Tibial artery (tissue), 4 donors: ENCODE measurements at regions not wholly inside any gene's neighbourhood (a gene's known extent, or its start where the extent isn't known, plus 50 kb on each side); places are given as distances from the start of the nearest gene placed in this dataset.
A peak's percentile ranks its signal among the peaks of the same experiment; 100 is the strongest.
"Not testable (repeated sequence)": the region's sequence is repeated elsewhere in the genome, so short reads cannot be mapped to it uniquely, and the experiment has no call there.

Experiments
- DNase-seq, 2 donors: peaks; one replicate each; pipeline ENCODE4 v3.0.0-alpha.2; 2019
- H3K27ac ChIP-seq, 2 donors: fragments of 200-600 bp; sonication (generic) in 1 of 2; 1 replicate in 1 of 2; 2 replicates in 1 of 2; pipeline ENCODE4 v1.5.1; 2018 to 2019; ENCODE audit warnings: mild to moderate bottlenecking in 1 of 2
- H3K27me3 ChIP-seq, 2 donors: fragments of 200-600 bp; sonication (generic) in 1 of 2; one replicate each; pipeline versions ENCODE4 v1.5.1 to v1.6.0; 2016 to 2019
- H3K36me3 ChIP-seq, 3 donors: fragments of 200-600 bp; sonication (generic) in 2 of 3; one replicate each; pipeline ENCODE4 v1.5.1; 2016 to 2019; ENCODE audit warnings: mild to moderate bottlenecking in 2 of 3
- H3K4me1 ChIP-seq, 4 donors: fragments of 200-600 bp; sonication (generic) in 2 of 4; 1 replicate in 3 of 4; 2 replicates in 1 of 4; pipeline ENCODE4 v1.5.1; 2016 to 2019
- H3K4me3 ChIP-seq, 2 donors: fragments of 200-600 bp; sonication (generic) in 1 of 2; 1 replicate in 1 of 2; 2 replicates in 1 of 2; pipeline ENCODE4 v1.5.1; 2018 to 2019; ENCODE audit warnings: mild to moderate bottlenecking in 2 of 2
- H3K9me3 ChIP-seq, 3 donors: fragments of 200-600 bp; sonication (generic) in 1 of 3; one replicate each; pipeline ENCODE4 v1.5.1; 2016 to 2019
- CTCF ChIP-seq, 2 experiments: fragments of 200-600 bp in 1 of 2; fragments of 450-650 bp in 1 of 2; IDR thresholded peaks; one replicate each; pipeline ENCODE4 v1.5.1; 2017 to 2019; ENCODE audit warnings: antibody characterized with exemption in 2 of 2, mild to moderate bottlenecking in 1 of 2, moderate library complexity in 1 of 2
- intact Hi-C: fragments of 100-400 bp; cut with DNase I; formaldehyde crosslinking; loops from one replicate; pipeline ENCODE4 v1.15.0; 2023; ENCODE audit warnings: low total_unique reads

GRCh38 chr2:41194230-41194629 lies 742.3 kb upstream of the SLC8A1 start:
- no peak overlapping the region for H3K4me3 ChIP-seq
- peaks cover 0 to 16% (median 2%) of the 10 kb centered on the region in 4 donors for H3K4me1 ChIP-seq
- no peak for TF ChIP-seq CTCF (IDR thresholded peaks at IDR 0.05)
- no peaks in the 10 kb centered on the region for H3K36me3 ChIP-seq
- intact Hi-C loops, result no loop called here
- H3K9me3 ChIP-seq, result no peaks in the 10 kb centered on the region
- no peak for DNase-seq
- no peak overlapping the region for H3K27ac ChIP-seq
- H3K27me3 ChIP-seq, result no peaks in the 10 kb centered on the region

- H3K27me3 ChIP-seq, result no peaks in the 10 kb centered on the region
- no peaks in the 10 kb centered on the region for H3K36me3 ChIP-seq
- H3K4me3 ChIP-seq, result no peak overlapping the region
- H3K9me3 ChIP-seq, result no peaks in the 10 kb centered on the region
- H3K4me1 ChIP-seq, result peaks cover 0 to 39% (median 3%) of the 10 kb centered on the region in 4 donors
- H3K27ac ChIP-seq, result no peak overlapping the region
- DNase-seq, result no peak
- no peak for TF ChIP-seq CTCF (IDR thresholded peaks at IDR 0.05)
- intact Hi-C loops, result no loop called here
Measured at GRCh38 chr2:41197781-41198180, 745.9 kb upstream of the SLC8A1 start.

- DNase-seq, result no peak
- no peak overlapping the region for H3K4me3 ChIP-seq
- H3K27ac ChIP-seq, result no peak overlapping the region
- no peaks in the 10 kb centered on the region for H3K9me3 ChIP-seq
- no peak for TF ChIP-seq CTCF (IDR thresholded peaks at IDR 0.05)
- H3K36me3 ChIP-seq, result no peaks in the 10 kb centered on the region
- no peaks in the 10 kb centered on the region for H3K27me3 ChIP-seq
- peaks cover 0 to 33% (median 2%) of the 10 kb centered on the region in 4 donors for H3K4me1 ChIP-seq
- intact Hi-C loops, result no loop called here
Measured at GRCh38 chr2:41199334-41199733, 747.4 kb upstream of the SLC8A1 start.

DNA sequence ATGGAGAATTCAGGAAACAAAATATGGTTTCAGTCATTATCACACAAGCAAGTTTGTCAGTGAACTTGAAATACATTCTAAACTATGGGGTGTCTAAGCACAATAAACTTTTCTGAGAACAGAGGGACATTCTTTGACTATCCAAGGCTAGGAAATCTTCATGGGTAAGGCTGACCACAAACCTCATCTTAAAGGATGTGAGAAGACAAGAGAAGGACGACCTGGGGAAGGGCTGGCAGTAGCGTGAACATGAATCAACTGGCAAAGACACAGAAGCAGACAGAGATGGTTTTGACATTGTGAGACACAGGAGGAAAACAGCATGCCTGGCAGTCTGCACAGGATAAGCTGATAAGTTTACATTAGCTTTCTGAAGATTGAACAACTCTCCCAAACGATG lies 752.4 kb upstream of the SLC8A1 start:
- intact Hi-C loops, result no loop called here
- Histone ChIP-seq H3K9me3 (no peaks in the 10 kb centered on the region), H3K27me3 (no peaks in the 10 kb centered on the region), H3K4me1 (peaks cover 0 to 44% (median 8%) of the 10 kb centered on the region in 4 donors), H3K4me3 (no peak overlapping the region), H3K36me3 (no peaks in the 10 kb centered on the region), H3K27ac (no peak overlapping the region)
- DNase-seq, result no peak
- no peak for TF ChIP-seq CTCF (IDR thresholded peaks at IDR 0.05)

DNA sequence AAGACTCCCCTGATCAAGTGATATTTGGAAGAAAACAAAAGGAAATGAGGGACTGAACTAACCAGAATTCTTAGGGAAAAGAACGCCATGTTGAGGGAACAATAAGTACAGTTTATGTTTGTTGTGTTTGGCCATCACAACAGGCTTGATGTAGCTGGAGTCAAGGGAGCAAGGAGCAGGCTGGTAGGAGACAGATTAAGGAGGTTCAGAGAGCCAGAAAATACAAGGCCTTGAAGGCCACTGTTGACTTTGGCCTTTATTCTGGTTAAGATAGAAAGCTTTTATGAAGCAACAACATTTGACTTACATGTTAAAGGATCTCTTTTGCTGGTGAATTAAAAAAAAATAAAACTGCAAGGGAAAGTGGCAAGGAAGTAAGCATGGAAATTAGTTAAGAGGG lies 754.1 kb upstream of the SLC8A1 start:
- H3K4me3 ChIP-seq, result no peak overlapping the region
- peaks cover 0 to 29% (median 6%) of the 10 kb centered on the region in 4 donors for H3K4me1 ChIP-seq
- no peaks in the 10 kb centered on the region for H3K27me3 ChIP-seq
- H3K36me3 ChIP-seq, result no peaks in the 10 kb centered on the region
- DNase-seq, result no peak
- no peak for TF ChIP-seq CTCF (IDR thresholded peaks at IDR 0.05)
- no peaks in the 10 kb centered on the region for H3K9me3 ChIP-seq
- H3K27ac ChIP-seq, result peak overlapping the region; percentile 21 to 40
- intact Hi-C loops, result no loop called here

- peaks cover 0 to 23% (median 6%) of the 10 kb centered on the region in 4 donors for H3K4me1 ChIP-seq
- intact Hi-C loops, result no loop called here
- TF ChIP-seq CTCF (IDR thresholded peaks at IDR 0.05), result no peak
Measured at GRCh38 chr2:41207578-41207977, 755.7 kb upstream of the SLC8A1 start.

DNA sequence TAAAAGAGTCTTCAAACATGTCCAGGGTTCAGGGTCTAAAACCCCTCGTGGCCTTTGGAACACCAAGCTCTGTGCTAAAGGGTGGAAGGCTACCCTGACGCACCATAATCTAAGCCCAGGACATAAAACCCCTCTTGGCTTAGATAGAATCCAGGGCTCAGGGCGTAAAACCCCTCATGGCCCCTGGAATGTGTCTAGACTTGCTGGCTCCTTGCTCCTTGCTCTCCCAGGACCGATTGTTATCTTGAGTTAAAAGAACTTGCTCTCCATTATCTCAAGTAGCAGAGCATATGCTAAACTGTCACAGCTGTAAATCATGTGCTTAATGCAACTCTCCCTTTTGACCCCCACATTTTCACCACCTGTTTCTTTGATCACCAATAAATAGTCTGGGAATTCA lies 758.1 kb upstream of the SLC8A1 start:
- intact Hi-C loops, H3K27me3 ChIP-seq, H3K9me3 ChIP-seq, H3K27ac ChIP-seq, H3K4me3 ChIP-seq, DNase-seq, H3K36me3 ChIP-seq: not testable (repeated sequence)
- peaks cover 0 to 16% (median 6%) of the 10 kb centered on the region in 4 donors for H3K4me1 ChIP-seq

More at GRCh38 chr2:41207578-41207977, 755.7 kb upstream of the SLC8A1 start:
- Histone ChIP-seq H3K27me3 (no peaks in the 10 kb centered on the region), H3K27ac (no peak overlapping the region), H3K9me3 (no peaks in the 10 kb centered on the region), H3K4me3 (no peak overlapping the region), H3K36me3 (no peaks in the 10 kb centered on the region)
- DNase-seq, result no peak
